GM18508 (cell line): ENCODE measurements at regions not wholly inside any gene's neighbourhood (a gene's known extent, or its start where the extent isn't known, plus 50 kb on each side); places are given as distances from the start of the nearest gene placed in this dataset.
"Not testable (repeated sequence)": the region's sequence is repeated elsewhere in the genome, so short reads cannot be mapped to it uniquely, and the experiment has no call there.

Source experiments
- ATAC-seq: cut with Tn5 transposase; IDR thresholded peaks from one replicate; pipeline ENCODE4 v1.9.1; 2021; ENCODE audit warnings: moderate number of reproducible peaks; ENCODE audit not compliant: insufficient read depth, unreplicated experiment

DNA sequence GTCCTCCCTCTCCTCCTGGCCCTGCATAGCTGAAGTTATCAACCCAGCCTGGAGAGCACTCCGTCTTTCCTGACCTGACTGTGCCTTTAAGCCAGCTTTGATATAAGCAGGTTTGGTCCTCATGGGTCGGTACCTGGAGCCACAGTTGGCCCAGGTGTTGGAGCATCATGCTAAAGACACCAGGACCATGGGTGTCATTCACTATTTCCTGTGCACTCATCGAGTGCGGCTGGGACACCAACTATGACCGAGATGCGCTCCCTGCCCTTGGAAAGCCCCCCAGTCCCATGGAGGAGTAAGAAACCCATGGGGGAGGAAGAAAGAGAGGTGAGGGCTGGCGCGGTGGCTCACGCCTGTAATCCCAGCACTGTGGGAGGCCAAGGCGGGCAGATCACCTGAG lies 78.9 kb upstream of the CCND2 start:
- ATAC-seq = no peak

DNA sequence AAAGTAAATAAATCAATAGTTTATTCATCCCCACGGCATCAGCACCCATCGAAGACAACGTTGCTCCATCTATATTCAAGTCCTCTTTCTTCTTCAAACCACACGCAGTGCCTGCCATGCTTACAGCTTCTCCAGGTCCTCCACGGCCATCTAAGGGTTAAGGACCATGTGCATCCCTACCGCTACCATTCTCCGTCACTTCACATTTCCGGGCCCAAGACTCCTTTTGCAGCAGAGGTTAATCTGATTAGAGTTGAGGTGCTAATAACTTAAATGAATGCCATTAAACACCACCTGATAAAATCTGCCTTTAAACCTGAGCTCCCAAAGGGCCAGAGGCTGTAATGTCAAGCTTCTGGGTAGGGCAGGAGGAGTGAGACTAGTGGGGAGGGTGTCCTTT lies 79.7 kb upstream of the CCND2 start:
- ATAC-seq = no peak

- ATAC-seq = no peak
Measured at GRCh38 chr12:4191642-4192041, 81.9 kb upstream of the CCND2 start.

- no peak for ATAC-seq
Measured at GRCh38 chr12:4191149-4191548, 82.4 kb upstream of the CCND2 start.

- ATAC-seq = no peak
Measured at GRCh38 chr12:4190366-4191063, 83.0 kb upstream of the CCND2 start.

GRCh38 chr12:4189721-4190120 lies 83.8 kb upstream of the CCND2 start:
- ATAC-seq = no peak

GRCh38 chr12:4187916-4188315 lies 85.6 kb upstream of the CCND2 start:
- no peak for ATAC-seq

DNA sequence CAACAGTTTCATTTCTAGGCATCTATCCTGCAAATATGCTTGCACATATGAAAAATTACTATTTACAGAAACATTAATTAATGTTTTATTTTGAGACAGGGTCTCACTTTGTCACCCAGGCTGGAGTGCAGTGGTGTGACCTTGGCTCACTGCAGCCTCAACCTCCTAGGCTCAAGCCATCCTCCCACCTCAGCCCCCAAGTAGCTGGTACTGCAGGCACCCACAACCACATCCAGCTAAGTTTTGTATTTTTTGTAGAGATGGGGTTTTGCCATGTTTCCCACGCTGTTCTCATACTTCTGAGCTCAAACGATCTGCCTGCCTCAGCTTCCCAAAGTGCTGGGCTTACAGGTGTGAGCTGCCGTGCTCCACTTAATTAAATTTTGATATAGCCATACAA lies 86.2 kb upstream of the CCND2 start:
- ATAC-seq = not testable (repeated sequence)

DNA sequence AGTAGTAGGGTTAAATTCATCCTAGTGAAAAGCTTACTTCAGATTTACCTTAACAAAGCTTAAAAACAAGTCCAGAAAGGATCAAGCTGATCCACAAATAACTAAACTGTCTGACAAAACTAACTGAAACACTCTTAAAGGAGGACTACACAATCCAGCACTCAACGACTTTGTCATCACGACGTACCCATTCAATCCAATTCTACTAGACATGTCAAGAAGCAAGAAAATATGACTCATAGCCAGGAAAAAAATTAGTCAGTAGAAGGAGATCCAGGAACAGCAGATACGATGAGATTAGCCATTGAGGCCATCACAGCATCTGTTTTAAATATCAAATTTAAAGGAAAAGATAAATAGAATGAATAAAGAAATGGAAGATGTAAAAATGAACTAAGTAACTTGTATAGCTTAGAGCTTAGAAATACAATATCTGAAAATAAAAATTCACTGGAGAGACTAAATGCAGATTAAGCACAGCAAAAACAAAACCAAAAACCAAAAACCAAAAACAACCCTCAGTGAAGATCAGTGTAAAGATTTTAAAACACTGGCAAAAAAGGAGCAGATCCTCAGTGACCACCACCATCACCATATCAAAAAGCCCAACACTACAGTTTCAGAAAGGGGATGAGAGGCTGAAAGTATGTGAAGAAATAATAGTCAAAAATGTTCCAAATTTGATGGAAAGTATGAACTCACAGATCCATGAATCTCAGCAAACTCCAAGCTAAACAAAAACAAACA lies 95.0 kb upstream of the CCND2 start:
- ATAC-seq = no peak

DNA sequence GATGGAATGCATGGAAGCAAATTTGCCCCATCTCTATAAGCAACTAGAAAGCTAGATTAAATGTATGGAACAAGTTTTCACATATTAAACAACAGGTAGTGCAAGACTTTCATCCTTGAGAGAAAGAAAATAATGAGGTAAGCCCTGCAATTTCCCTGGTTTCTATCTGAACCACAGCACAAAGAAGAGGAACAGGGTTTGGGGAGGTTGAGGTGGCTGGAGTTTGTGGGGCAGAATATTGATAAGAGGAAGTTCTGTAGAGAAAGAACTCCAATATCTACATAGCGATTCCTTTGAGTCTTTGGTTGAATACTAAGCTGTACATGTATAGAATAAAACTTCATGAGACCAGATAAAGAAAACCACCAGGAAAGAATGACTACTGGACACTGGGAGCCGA lies 96.3 kb upstream of the CCND2 start:
- ATAC-seq = no peak

GRCh38 chr12:4176168-4176567 lies 97.4 kb upstream of the CCND2 start:
- ATAC-seq = no peak

DNA sequence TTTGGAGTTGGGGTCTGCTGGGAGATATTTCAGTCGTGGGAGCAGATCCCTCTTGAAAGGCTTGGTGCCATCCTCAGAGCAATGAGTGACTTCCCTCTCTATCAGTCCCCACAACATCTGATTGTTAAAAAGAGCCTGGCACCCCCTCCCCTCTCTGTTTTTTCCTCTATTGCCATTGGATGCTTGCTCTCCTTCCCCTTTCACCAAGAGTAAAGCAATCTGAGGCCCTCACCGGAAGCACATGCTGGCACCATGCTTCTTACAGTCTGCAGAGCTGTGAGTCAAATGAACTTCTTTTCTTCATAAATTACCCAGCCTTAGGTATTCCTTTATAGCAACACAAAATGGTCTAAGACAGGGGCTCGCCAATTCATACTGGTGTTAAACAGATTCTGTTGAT lies 99.1 kb upstream of the CCND2 start:
- ATAC-seq = no peak

DNA sequence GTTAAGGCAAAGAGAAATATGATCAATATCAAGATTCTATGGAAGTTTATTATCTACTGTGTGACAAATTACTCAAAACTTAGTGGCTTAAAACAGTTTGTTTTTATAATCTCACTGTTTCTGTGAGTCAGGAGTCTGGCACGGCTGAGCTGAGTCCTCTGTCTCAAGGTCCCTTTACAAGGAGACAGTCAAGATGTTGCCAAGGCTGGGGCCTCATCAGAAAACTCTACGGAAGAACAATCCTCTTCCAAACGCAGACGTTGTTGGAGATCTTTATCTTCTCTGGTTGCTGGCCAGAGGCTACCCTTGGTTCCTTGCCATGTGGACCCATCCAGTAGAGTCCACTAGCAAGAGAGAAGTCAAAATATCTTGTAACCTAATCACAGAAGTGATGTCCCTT lies 100.6 kb upstream of the CCND2 start:
- no peak for ATAC-seq

GRCh38 chr12:4171742-4172141 lies 101.8 kb upstream of the CCND2 start:
- ATAC-seq = no peak

DNA sequence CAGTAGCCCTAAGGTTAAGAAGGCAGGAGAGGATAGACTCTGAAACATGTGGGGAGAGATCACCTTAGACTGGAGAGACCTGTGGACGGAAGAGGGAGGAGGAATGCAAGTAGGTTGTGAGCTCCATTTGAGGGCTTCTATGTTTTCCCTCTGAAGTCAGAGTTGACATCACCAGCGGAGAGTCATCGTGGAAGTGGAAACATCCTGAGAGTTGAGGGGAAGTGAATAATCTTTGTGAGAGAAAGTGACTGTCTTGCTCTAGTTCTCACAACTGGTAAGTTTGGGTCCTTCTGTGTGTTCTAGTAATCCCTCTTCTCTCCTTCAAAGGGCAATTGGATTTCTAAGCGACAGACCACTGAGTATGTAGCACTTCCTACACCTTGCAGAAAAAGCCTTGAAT lies 103.6 kb upstream of the CCND2 start:
- no peak for ATAC-seq

GRCh38 chr12:4169531-4169930 lies 104.0 kb upstream of the CCND2 start:
- ATAC-seq = no peak

DNA sequence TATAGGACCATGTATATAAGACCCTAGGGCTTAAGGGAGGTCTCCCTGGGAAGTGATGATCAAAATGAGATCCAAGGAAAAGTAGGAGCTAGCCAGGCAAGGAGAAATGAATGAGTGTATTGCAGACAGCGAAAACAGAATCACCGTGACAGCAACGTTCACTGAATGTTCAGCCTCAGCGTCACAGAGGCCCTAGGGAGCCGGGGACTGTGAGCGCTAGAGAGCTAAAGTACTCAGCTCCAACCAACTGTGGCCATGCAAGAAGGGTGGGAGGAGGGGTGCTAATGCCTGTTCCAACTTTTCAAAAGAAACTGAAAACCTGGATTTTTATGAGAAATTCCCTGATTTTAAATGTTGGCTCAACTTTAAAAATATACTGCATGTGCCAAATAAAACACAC lies 105.5 kb upstream of the CCND2 start:
- ATAC-seq = no peak

DNA sequence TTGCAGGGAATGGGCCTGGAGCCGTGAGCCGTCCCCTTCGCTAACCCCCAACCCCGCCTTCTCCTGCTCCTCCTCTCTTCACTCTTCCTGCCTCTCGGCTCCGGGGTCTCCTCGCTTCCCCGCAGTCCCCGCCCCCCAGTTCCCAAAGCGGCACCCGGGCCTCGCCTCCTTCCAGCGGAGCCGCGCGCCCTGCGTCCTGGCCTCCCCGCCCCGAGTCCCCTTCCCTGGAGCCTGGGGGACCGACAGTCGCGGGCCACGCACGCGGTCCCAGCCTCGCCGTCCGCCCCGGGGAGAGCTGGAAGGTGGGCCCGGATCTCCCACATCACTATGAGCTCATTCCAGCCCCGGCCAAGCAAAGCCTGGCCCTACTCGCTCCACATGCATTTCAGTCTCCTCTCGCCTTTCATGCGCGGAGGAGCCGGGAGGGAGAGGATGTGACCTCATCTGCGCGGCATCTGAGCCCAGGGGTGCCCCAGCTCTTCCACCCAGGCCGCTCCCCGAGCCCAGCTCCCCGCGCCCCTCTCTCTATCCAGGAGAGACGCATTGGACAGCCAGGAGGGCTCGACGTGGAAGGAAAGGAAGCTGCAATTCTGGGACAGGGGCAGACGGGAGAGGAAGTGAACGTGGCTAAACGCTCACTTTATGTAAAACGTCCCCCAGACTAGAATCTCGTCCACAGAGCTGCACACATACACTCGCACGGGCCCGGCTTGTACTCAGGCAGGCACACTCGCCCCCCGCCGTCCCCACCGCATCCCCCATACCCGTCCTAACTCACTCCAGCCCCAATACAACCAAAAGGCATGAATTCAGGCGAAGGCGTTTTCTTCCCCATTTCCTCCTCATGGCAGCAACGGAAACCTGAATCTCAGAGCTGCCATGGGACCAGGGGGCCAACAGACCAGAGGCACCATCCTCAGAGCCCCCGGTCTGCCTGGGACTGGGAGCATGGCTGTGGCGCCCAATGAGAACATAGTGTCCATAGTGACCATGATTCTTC lies 108.7 kb upstream of the CCND2 start:
- no peak for ATAC-seq

DNA sequence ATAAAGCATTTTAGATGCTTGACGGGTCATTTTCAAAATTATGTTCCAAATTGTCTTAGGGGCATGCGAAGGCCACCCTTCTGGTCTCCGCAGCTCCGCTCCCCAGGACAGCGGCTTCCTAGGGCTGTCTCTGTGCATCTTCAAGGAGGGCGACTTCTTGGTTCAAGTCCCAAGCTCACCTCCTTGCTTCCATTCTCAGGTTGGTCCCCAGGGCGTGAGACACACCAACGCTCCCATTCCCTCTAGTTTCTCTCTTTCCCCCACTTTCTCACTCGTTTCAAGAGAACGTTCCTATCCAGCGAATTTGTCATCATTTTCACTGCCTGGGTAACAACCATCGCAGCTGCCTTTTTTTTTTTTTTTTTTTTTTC lies 109.4 kb upstream of the CCND2 start:
- no peak for ATAC-seq

DNA sequence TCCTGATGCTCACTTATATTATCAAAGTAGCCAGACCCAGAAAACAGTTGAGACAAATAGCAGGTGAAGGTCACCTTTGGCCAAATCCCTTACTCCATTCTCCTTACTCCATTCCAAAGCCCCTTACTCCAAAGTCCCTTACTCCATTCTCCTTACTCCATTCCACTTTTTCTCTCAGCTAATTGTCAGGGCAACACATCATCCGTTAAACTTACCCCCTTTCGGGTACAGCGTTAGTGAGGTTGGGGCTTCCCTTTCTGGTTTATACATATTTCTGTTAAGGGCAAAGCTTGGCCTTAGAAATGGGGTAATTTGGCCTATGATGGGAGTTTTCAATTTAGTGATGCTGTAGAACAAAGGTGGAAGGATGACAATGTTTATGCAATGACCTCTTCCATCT lies 111.8 kb upstream of the CCND2 start:
- no peak for ATAC-seq
